Neutrophil (primary cell): ENCODE measurements at regions not wholly inside any gene's neighbourhood (a gene's known extent, or its start where the extent isn't known, plus 50 kb on each side); places are given as distances from the start of the nearest gene placed in this dataset.
"Not testable (repeated sequence)": the region's sequence is repeated elsewhere in the genome, so short reads cannot be mapped to it uniquely, and the experiment has no call there.

Source experiments
- H3K27ac ChIP-seq: fragments of 200-600 bp; sonication (generic); 2 replicates; pipeline ENCODE4 v1.5.1; 2016; ENCODE audit warnings: mild to moderate bottlenecking, moderate library complexity
- H3K27me3 ChIP-seq: fragments of 200-600 bp; sonication (generic); 2 replicates; pipeline ENCODE4 v1.6.0; 2016; ENCODE audit warnings: mild to moderate bottlenecking
- H3K36me3 ChIP-seq: fragments of 200-600 bp; sonication (generic); 2 replicates; pipeline ENCODE4 v1.5.1; 2017
- H3K4me1 ChIP-seq, 2 experiments: fragments of 200-600 bp in 1 of 2; sonication (generic) in 1 of 2; 1 replicate in 1 of 2; 2 replicates in 1 of 2; pipeline versions ENCODE4 v1.5.1 to v1.6.1; 2013 to 2016; ENCODE audit warnings: low read depth in 1 of 2, low read length in 1 of 2, mild to moderate bottlenecking in 1 of 2, moderate library complexity in 1 of 2; ENCODE audit not compliant: control insufficient read depth in 1 of 2, insufficient read depth in 1 of 2
- H3K4me3 ChIP-seq, 2 experiments: fragments of 200-600 bp in 1 of 2; sonication (generic) in 1 of 2; 1 replicate in 1 of 2; 2 replicates in 1 of 2; pipeline ENCODE4 v1.5.1; 2013 to 2016; ENCODE audit warnings: low read depth in 1 of 2, low read length in 1 of 2, mild to moderate bottlenecking in 1 of 2, moderate library complexity in 1 of 2
- H3K9me3 ChIP-seq: fragments of 200-600 bp; sonication (generic); 2 replicates; pipeline ENCODE4 v1.5.1; 2016
- CTCF ChIP-seq: fragments of 200-600 bp; sonication (generic); IDR thresholded peaks from 2 replicates; pipeline ENCODE4 v1.5.1; 2016; ENCODE audit warnings: antibody characterized with exemption

- Histone ChIP-seq H3K4me1 (no peaks in the 10 kb centered on the region), H3K27ac (no peak overlapping the region), H3K27me3 (no peaks in the 10 kb centered on the region)
Measured at GRCh38 chr3:124363476-124363875, 366.8 kb upstream of the UMPS start.

GRCh38 chr3:124364317-124365020 lies 365.8 kb upstream of the UMPS start:
- no peak for TF ChIP-seq CTCF
- no peak overlapping the region for H3K27ac ChIP-seq
- no peaks in the 10 kb centered on the region for H3K27me3 ChIP-seq
- no peaks in the 10 kb centered on the region for H3K36me3 ChIP-seq
- no peak overlapping the region for H3K4me3 ChIP-seq
- H3K4me1 ChIP-seq: no peaks in the 10 kb centered on the region
- H3K9me3 ChIP-seq: no peaks in the 10 kb centered on the region

More at GRCh38 chr3:124363476-124363875, 366.8 kb upstream of the UMPS start:
- Histone ChIP-seq H3K36me3 (no peaks in the 10 kb centered on the region), H3K9me3 (no peaks in the 10 kb centered on the region), H3K4me3 (no peak overlapping the region)
- no peak for TF ChIP-seq CTCF

- not testable (repeated sequence) for H3K9me3 ChIP-seq, H3K27ac ChIP-seq, H3K4me3 ChIP-seq, H3K4me1 ChIP-seq, H3K27me3 ChIP-seq, H3K36me3 ChIP-seq
Measured at GRCh38 chr3:124366655-124367054, 363.6 kb upstream of the UMPS start.

GRCh38 chr3:124372775-124373174 lies 357.5 kb upstream of the UMPS start:
- Histone ChIP-seq H3K27me3 (no peaks in the 10 kb centered on the region), H3K9me3 (no peaks in the 10 kb centered on the region), H3K36me3 (no peaks in the 10 kb centered on the region), H3K4me3 (no peak overlapping the region), H3K4me1 (no peaks in the 10 kb centered on the region), H3K27ac (no peak overlapping the region)
- TF ChIP-seq CTCF: no peak

GRCh38 chr3:124373524-124373923 lies 356.7 kb upstream of the UMPS start:
- Histone ChIP-seq H3K9me3 (no peaks in the 10 kb centered on the region), H3K4me3 (no peak overlapping the region), H3K27me3 (no peaks in the 10 kb centered on the region), H3K36me3 (no peaks in the 10 kb centered on the region), H3K27ac (no peak overlapping the region), H3K4me1 (no peaks in the 10 kb centered on the region)
- TF ChIP-seq CTCF: no peak

- H3K9me3 ChIP-seq: no peaks in the 10 kb centered on the region
- no peak overlapping the region for H3K4me3 ChIP-seq
- no peak overlapping the region for H3K27ac ChIP-seq
- H3K27me3 ChIP-seq: no peaks in the 10 kb centered on the region
- H3K4me1 ChIP-seq: no peaks in the 10 kb centered on the region
- TF ChIP-seq CTCF: no peak
- no peaks in the 10 kb centered on the region for H3K36me3 ChIP-seq
Measured at GRCh38 chr3:124374583-124374982, 355.7 kb upstream of the UMPS start.
